IPS-15b (cell line): ENCODE measurements at regions not wholly inside any gene's neighbourhood (a gene's known extent, or its start where the extent isn't known, plus 50 kb on each side); places are given as distances from the start of the nearest gene placed in this dataset.

Source experiments
- H3K27me3 ChIP-seq: one replicate; pipeline ENCODE4 v1.6.1; 2013; ENCODE audit warnings: low read length; ENCODE audit not compliant: control insufficient read depth, insufficient read depth
- H3K36me3 ChIP-seq: one replicate; pipeline ENCODE4 v1.6.1; 2013; ENCODE audit warnings: low read length; ENCODE audit not compliant: control insufficient read depth, insufficient read depth
- H3K4me1 ChIP-seq: one replicate; pipeline ENCODE4 v1.6.1; 2013; ENCODE audit warnings: mild to moderate bottlenecking, low read length; ENCODE audit not compliant: control insufficient read depth, insufficient read depth
- H3K4me3 ChIP-seq: one replicate; pipeline ENCODE4 v1.5.1; 2013; ENCODE audit warnings: low read depth, low read length
- H3K9ac ChIP-seq: one replicate; pipeline ENCODE4 v1.6.1; 2013; ENCODE audit warnings: low read depth, mild to moderate bottlenecking, low read length
- H3K9me3 ChIP-seq: one replicate; pipeline ENCODE4 v1.6.1; 2013; ENCODE audit warnings: mild to moderate bottlenecking, low read length; ENCODE audit not compliant: control insufficient read depth, insufficient read depth

DNA sequence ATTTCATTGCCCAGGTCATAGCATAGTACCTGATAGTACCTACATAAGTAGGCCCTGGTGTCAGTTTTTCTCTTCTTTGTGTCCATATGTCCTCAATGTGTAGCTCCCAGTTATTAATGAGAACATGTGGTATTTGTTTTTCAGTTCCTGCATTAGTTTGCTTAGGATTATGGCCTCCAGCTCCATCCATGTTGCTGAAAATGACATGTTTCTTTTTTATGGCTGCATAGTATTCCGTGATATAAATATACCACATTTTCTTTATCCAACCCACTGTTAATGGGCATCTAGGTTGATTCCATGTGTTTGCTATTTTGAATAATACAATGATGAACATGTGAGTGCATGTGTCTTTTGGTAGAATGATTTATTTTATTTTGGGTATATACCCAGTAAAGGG, 641.6 kb downstream of the RFPL4B start:
- Histone ChIP-seq H3K27me3 (no peaks in the 10 kb centered on the region), H3K9ac (no peak overlapping the region), H3K4me3 (no peak overlapping the region), H3K9me3 (no peaks in the 10 kb centered on the region), H3K4me1 (peaks cover 6% of the 10 kb centered on the region), H3K36me3 (no peaks in the 10 kb centered on the region)

DNA sequence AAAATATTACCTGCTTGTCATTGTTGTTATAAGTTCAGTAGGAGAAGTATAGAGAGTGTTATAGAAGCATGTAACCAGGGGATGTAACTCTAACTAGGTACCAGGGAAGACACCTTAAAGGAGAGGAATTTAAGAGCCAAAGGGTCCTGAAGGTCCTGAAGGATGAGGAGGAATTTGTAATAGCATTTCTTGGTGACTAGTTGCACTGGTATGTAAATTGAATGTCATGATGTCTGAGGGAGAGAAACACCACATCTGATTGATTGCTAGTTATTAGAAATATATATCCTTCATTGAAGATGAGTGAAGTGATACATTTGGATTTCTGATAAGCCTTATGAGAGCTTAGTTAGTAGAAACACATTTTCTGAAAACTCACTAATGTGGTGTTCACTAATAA, 643.8 kb downstream of the RFPL4B start:
- H3K4me1 ChIP-seq: no peaks in the 10 kb centered on the region

DNA sequence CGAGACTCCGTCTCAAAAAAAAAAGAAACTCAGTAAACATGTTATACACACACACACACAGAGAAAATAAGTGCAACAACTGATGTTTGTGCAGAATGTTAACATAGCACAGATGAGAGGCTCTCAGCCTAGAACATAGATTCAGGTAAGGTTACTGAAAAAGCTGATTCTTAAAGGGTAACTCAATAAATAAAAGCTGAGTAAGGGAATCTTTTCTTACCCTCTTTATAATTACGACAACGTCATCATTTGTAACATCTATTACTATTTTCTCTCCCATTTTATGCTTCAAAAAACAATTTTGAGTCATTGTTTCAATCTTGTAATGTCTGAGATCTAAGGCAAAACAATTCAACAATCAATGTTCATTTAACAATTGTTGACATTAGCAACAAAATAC, 644.8 kb downstream of the RFPL4B start:
- Histone ChIP-seq H3K27me3 (no peaks in the 10 kb centered on the region), H3K9me3 (no peaks in the 10 kb centered on the region), H3K36me3 (no peaks in the 10 kb centered on the region), H3K4me3 (no peak overlapping the region), H3K4me1 (no peaks in the 10 kb centered on the region), H3K9ac (no peak overlapping the region)

More for the DNA sequence above, 643.8 kb downstream of the RFPL4B start:
- no peaks in the 10 kb centered on the region for H3K27me3 ChIP-seq
- H3K9ac ChIP-seq: no peak overlapping the region
- no peak overlapping the region for H3K4me3 ChIP-seq
- no peaks in the 10 kb centered on the region for H3K9me3 ChIP-seq
- H3K36me3 ChIP-seq: no peaks in the 10 kb centered on the region

DNA sequence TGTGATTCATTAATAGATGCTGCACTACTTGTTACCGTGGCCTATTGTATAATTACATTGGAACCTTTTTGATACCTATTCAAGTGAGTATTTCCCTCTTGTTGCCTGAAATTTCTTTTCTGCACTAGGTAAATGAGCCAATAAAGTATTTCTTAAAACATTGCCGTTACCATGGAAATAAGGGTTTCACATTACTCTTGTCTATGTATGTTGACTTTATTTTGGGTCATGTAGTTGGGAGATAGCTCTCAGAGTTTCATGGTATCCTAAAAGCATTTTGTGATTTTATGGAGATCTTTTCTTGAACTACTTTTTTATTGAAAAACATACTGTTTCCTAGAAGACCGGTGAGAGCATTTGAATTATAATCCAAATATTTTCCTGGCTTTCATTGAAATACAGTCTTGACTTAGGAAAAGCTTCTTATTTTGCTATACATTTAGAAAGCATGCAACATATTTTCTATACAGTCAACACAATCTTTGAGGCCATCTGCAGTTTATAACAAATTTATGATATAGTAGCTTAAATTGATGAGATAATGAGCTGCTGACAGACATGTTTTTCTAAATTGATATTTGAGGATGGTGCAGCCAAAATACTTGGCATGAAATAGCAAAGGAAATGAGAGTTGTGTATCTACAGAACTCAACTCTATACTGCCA, 650.4 kb downstream of the RFPL4B start:
- no peaks in the 10 kb centered on the region for H3K9me3 ChIP-seq
- no peak overlapping the region for H3K9ac ChIP-seq
- H3K27me3 ChIP-seq: no peaks in the 10 kb centered on the region
- no peaks in the 10 kb centered on the region for H3K36me3 ChIP-seq
- H3K4me1 ChIP-seq: no peaks in the 10 kb centered on the region
- H3K4me3 ChIP-seq: no peak overlapping the region

DNA sequence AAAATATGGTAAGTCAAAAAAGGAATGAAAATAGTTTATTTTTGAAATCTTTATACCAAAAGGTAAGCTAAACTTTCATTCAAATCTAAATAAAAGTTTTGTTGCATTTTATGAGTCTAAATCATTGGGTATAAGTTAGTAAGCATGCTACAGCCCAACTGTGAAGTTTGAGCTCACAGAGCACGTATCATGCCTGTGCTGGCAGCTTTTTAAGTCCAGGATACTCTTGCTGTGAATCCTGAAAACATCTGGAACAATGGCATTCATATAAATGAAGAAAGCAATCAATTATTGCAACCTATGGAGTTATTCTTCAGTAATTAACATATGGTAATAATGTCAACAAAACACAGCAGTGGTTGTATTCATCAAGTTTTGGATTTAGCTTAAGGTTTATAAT, 656.9 kb downstream of the RFPL4B start:
- no peak overlapping the region for H3K4me3 ChIP-seq
- no peaks in the 10 kb centered on the region for H3K9me3 ChIP-seq
- H3K36me3 ChIP-seq: no peaks in the 10 kb centered on the region
- no peak overlapping the region for H3K9ac ChIP-seq
- H3K4me1 ChIP-seq: no peaks in the 10 kb centered on the region
- H3K27me3 ChIP-seq: no peaks in the 10 kb centered on the region

DNA sequence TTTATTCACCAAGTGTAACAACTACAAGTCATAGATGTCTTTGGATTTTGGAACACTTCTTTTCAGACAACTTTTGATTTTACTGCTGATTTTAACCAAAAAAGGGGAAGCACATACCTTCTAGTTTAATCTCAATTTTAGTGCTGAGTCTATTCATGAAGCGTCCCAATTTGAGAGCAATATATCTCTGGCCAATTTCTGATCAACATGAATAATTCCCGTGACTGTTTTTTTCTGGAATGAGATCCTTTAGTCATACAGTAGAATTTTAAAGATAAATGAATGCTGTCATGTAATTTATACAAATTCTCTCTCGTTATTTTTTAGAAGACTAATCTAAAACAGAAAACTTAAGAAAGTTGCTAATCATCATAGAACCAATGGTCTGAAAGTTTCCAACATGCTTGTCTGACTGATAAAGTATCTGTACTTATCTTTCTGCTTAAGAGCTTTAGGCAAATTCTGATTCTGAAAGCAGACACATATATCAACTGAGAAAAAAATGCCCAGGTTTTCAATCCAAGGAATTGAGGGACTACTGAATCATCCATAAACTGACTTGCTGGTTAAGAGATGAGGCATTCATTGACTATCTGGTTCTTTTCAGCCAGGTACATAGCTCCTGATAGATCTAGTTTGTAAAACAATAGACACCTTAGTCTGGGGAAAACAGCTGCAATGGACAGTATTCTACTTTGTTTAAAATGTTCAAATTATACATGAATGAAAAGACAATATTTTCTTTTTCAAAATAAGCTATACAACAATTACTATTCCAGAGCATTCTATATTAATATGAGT, 657.5 kb downstream of the RFPL4B start:
- no peak overlapping the region for H3K4me3 ChIP-seq
- no peaks in the 10 kb centered on the region for H3K4me1 ChIP-seq
- H3K36me3 ChIP-seq: no peaks in the 10 kb centered on the region
- H3K27me3 ChIP-seq: no peaks in the 10 kb centered on the region
- no peaks in the 10 kb centered on the region for H3K9me3 ChIP-seq
- H3K9ac ChIP-seq: no peak overlapping the region

DNA sequence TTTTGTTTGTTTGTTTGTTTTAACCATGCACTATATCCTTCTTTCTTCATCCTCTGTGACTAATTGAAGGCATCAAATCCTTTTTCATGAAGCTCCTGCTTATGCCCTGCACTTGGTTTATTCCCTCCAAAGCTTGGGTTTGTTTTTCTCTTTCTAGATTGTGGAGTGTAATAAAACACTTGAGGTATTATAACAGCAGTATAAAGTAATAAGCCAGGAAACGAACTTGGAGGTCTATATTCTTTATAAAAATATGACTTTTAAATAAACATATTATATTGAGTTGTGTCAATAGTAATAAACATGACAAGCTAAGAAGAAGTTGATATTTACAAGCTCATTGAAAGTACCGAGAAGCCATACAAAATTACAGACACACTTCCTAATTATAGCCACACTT, 659.4 kb downstream of the RFPL4B start:
- H3K4me3 ChIP-seq: no peak overlapping the region
- no peaks in the 10 kb centered on the region for H3K36me3 ChIP-seq
- H3K27me3 ChIP-seq: no peaks in the 10 kb centered on the region
- no peak overlapping the region for H3K9ac ChIP-seq
- H3K4me1 ChIP-seq: no peaks in the 10 kb centered on the region
- H3K9me3 ChIP-seq: no peaks in the 10 kb centered on the region

DNA sequence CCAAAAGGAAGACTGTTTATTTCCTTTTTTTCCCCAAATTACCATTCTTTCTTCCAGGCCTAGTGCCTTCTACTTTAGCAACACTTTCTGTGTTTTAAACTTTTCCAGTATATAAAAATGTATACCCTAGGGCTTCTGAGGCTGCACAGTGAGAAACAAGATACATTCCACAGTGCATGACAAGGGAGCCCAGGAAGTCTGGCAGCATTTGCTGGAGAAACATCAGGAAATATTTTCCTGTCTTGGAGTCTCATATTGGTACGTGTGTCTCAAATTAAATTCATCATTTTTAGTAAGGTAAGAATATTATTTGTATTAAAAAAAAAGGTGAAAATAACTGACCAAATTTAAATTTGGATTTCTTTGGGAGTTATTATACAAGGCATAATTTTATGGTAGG, 662.6 kb downstream of the RFPL4B start:
- Histone ChIP-seq H3K27me3 (no peaks in the 10 kb centered on the region), H3K4me3 (no peak overlapping the region), H3K4me1 (no peaks in the 10 kb centered on the region), H3K9me3 (no peaks in the 10 kb centered on the region), H3K36me3 (no peaks in the 10 kb centered on the region), H3K9ac (no peak overlapping the region)

DNA sequence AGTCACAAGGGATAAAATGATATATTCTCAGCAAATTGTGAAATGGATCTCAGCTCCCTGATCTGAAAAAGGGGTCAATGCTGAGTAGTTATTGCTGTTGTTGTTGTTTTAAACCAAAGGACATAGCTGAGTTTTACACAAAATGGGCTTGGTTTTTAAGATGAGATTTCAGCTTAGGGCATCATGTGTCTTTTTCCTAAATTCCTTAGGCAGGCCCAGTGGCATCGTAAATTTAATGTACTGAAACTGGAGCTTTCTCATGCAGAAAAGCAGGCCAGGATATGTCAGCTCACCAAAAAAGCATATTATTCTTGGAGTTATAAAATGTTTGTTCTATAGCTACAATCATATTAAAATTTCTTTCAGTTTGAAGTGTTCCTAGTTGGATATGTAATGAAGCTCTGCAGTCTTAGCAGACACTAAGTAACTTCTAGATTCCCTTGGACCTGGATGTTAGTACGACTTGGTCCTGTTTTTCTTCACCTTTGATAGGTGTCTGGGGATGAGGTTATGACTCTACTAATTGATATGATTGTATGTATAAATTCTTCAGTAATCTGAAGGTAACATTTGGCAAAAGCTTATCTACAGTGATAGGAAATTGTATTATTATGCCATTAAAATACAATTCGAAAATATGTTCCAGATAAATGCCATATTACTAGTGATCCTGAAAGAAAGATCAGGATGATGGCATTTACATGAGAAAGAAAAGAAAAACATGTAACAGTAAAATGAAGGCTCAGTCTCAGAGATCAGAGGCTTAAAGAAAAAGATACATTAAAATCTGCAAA, 663.3 kb downstream of the RFPL4B start:
- no peak overlapping the region for H3K4me3 ChIP-seq
- no peak overlapping the region for H3K9ac ChIP-seq
- H3K36me3 ChIP-seq: no peaks in the 10 kb centered on the region
- H3K27me3 ChIP-seq: no peaks in the 10 kb centered on the region
- no peaks in the 10 kb centered on the region for H3K4me1 ChIP-seq
- H3K9me3 ChIP-seq: no peaks in the 10 kb centered on the region

DNA sequence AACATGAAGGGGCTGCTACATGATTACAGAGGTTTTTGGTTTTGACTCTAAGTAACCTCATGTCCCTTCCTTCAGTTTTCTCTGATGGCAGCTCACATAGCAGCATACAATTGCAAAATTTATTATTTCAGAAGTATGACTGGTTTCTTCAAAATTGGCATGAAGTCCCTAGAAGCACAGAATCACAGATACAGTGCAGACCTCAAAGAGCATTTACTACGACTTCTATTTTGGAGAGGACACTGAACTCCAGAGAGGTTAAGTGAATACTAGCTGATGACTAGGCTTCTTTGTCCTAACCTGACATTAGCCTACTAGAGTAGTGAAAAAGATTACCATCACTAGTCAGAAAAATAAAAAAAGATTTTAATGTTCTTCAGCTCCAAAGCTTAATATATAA, 664.3 kb downstream of the RFPL4B start:
- Histone ChIP-seq H3K4me1 (no peaks in the 10 kb centered on the region), H3K4me3 (no peak overlapping the region), H3K9me3 (no peaks in the 10 kb centered on the region), H3K27me3 (no peaks in the 10 kb centered on the region), H3K9ac (no peak overlapping the region), H3K36me3 (no peaks in the 10 kb centered on the region)

DNA sequence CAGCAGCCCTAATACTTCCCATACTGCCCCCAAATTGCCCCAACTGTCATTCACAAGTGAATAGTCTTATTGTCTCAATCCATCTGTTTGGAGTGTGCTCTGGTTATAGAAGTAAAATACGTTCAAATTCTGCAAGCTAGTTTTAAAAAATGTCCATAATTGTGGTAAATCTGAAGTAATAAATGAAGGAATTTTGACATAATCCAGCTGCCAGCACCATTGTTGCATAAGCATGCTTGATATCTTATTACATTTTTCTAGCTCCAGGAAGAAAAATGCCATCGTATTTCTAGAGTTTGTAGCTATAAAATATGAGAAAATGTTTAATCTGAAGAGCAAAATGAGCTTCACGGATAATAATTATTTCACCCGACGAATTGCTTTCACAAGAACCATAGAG, 664.7 kb downstream of the RFPL4B start:
- Histone ChIP-seq H3K4me3 (no peak overlapping the region), H3K4me1 (no peaks in the 10 kb centered on the region), H3K36me3 (no peaks in the 10 kb centered on the region), H3K9me3 (no peaks in the 10 kb centered on the region), H3K9ac (no peak overlapping the region), H3K27me3 (no peaks in the 10 kb centered on the region)
